Pancreas (tissue), 10 donors: ENCODE measurements at regions not wholly inside any gene's neighbourhood (a gene's known extent, or its start where the extent isn't known, plus 50 kb on each side); places are given as distances from the start of the nearest gene placed in this dataset.
A peak's percentile ranks its signal among the peaks of the same experiment; 100 is the strongest.
"Not testable (repeated sequence)": the region's sequence is repeated elsewhere in the genome, so short reads cannot be mapped to it uniquely, and the experiment has no call there.

Experiments used
- ATAC-seq, 4 donors: fragments of 200-7000 bp; cut with Tn5 transposase; one replicate each; pipeline versions ENCODE4 v1.8.0 to v1.9.1; 2020; ENCODE audit warnings: mild to moderate bottlenecking in 4 of 4, moderate library complexity in 4 of 4
- DNase-seq, 6 donors: peaks; one replicate each; pipeline ENCODE4 v3.0.0-alpha.2; 2020
- FAIRE-seq: peaks from 2 replicates; lab custom pipeline; 2012; peaks lifted over from hg19 to GRCh38; lab: Jason Lieb, UNC
- H3K27ac ChIP-seq, 4 donors: fragments of 200-600 bp; sonication (generic); 1 replicate in 3 of 4; 2 replicates in 1 of 4; pipeline versions ENCODE4 v1.5.0 to v1.8.0; 2020
- H3K27me3 ChIP-seq, 4 donors: fragments of 200-600 bp; one replicate each; pipeline ENCODE4 v1.8.0; 2021
- H3K36me3 ChIP-seq, 3 donors: fragments of 200-600 bp; sonication (generic) in 1 of 3; one replicate each; pipeline versions ENCODE4 v1.5.0 to v1.8.0; 2020 to 2021
- H3K4me1 ChIP-seq, 3 donors: fragments of 200-600 bp; one replicate each; pipeline ENCODE4 v1.8.0; 2021
- H3K4me3 ChIP-seq, 4 donors: fragments of 200-600 bp; sonication (generic) in 2 of 4; one replicate each; pipeline versions ENCODE4 v1.5.0 to v1.8.0; 2020 to 2021
- H3K9me3 ChIP-seq, 4 donors: fragments of 200-600 bp; one replicate each; pipeline ENCODE4 v1.8.0; 2021
- CTCF ChIP-seq, 4 donors: fragments of 200-600 bp; sonication (generic) in 3 of 4; IDR thresholded peaks; one replicate each; pipeline versions ENCODE4 v1.5.0 to v1.8.0; 2021; ENCODE audit warnings: antibody characterized with exemption in 4 of 4
- WGBS, 2 donors: extraction: QIAGEN DNeasy Blood & Tissue Kit; methylation state at CpG; one replicate each; pipeline ENCODE4 v1.1.7; 2013; 5-methylcytosine and 5-hydroxymethylcytosine counted together
- intact Hi-C, 3 donors: fragments of 100-400 bp; cut with DNase I; formaldehyde crosslinking; loops; one replicate each; pipeline versions ENCODE4 v1.11.1 to v1.14.2; 2022
- donor health status: healthy with polysubstance abuse.
- donor health status: DM: no; HTN: no; CAD: no; lungs with moderate emphysema.
- donor health status: DM: no; HTN: no; CAD: no.
- donor health status: control.
- donor health status: control.
- donor health status: Bipolar disorder and iron deficiency.
- donor health status: DM: yes; HTN: yes; CAD: no.
- donor health status: DM: no; HTN: no; CAD: no.
- donor health status: DM: no; HTN: no; CAD: no.
- donor health status: DM: yes; HTN: yes; CAD: no.

- no peak overlapping the region for H3K27ac ChIP-seq
- H3K9me3 ChIP-seq, result no peaks in the 10 kb centered on the region
- intact Hi-C loops, result no loop called here
- FAIRE-seq, result no peak
- TF ChIP-seq CTCF (IDR thresholded peaks at IDR 0.05), result no peak
- no peak for DNase-seq
- H3K36me3 ChIP-seq, result no peaks in the 10 kb centered on the region
- H3K4me3 ChIP-seq, result no peak overlapping the region
- ATAC-seq, result peak in 1 of 4 donors; percentile 40
- no peaks in the 10 kb centered on the region for H3K4me1 ChIP-seq
- no peaks in the 10 kb centered on the region for H3K27me3 ChIP-seq
- WGBS, 2 donors, result 89 to 90% methylated on average over 9 of the region's 9 CpGs
Measured at GRCh38 chr9:105116052-105116868, 128.2 kb upstream of the SLC44A1 start.

GRCh38 chr9:105117234-105117633, 127.2 kb upstream of the SLC44A1 start:
- Histone ChIP-seq H3K4me3 (no peak overlapping the region), H3K27ac (no peak overlapping the region), H3K9me3 (no peaks in the 10 kb centered on the region), H3K4me1 (no peaks in the 10 kb centered on the region), H3K27me3 (no peaks in the 10 kb centered on the region), H3K36me3 (no peaks in the 10 kb centered on the region)
- DNase-seq (no peak), FAIRE-seq (no peak), ATAC-seq (no peak)
- TF ChIP-seq CTCF (IDR thresholded peaks at IDR 0.05), result no peak
- intact Hi-C loops, result no loop called here
- 64 to 92% methylated on average over 2 of the region's 2 CpGs for WGBS, 2 donors

GRCh38 chr9:105118636-105119035, 125.8 kb upstream of the SLC44A1 start:
- no peak for ATAC-seq
- Histone ChIP-seq H3K4me3 (no peak overlapping the region), H3K9me3 (no peaks in the 10 kb centered on the region), H3K4me1 (no peaks in the 10 kb centered on the region), H3K36me3 (no peaks in the 10 kb centered on the region), H3K27ac (no peak overlapping the region), H3K27me3 (no peaks in the 10 kb centered on the region)
- WGBS, 2 donors, result 81 to 84% methylated on average over 5 of the region's 5 CpGs
- no peak for FAIRE-seq
- no peak for DNase-seq
- no peak for TF ChIP-seq CTCF (IDR thresholded peaks at IDR 0.05)
- intact Hi-C loops, result no loop called here

GRCh38 chr9:105119156-105119555, 125.3 kb upstream of the SLC44A1 start:
- no peak for DNase-seq
- intact Hi-C loops, result no loop called here
- WGBS, 2 donors, result 69 to 80% methylated on average over 6 of the region's 6 CpGs
- Histone ChIP-seq H3K4me3 (no peak overlapping the region), H3K27me3 (no peaks in the 10 kb centered on the region), H3K27ac (no peak overlapping the region), H3K36me3 (no peaks in the 10 kb centered on the region), H3K9me3 (no peaks in the 10 kb centered on the region), H3K4me1 (no peaks in the 10 kb centered on the region)
- ATAC-seq, result no peak
- TF ChIP-seq CTCF (IDR thresholded peaks at IDR 0.05), result no peak
- FAIRE-seq, result no peak

- ATAC-seq (no peak), FAIRE-seq (no peak), DNase-seq (no peak)
- TF ChIP-seq CTCF (IDR thresholded peaks at IDR 0.05), result no peak
- no peak overlapping the region for H3K27ac ChIP-seq
- H3K27me3 ChIP-seq, result no peaks in the 10 kb centered on the region
- no peak overlapping the region for H3K4me3 ChIP-seq
- intact Hi-C loops, result no loop called here
- WGBS, 2 donors, result 70 to 71% methylated on average over 3 of the region's 3 CpGs
- H3K36me3 ChIP-seq, result no peaks in the 10 kb centered on the region
- no peaks in the 10 kb centered on the region for H3K9me3 ChIP-seq
- H3K4me1 ChIP-seq, result no peaks in the 10 kb centered on the region
Measured at GRCh38 chr9:105121861-105122430, 122.5 kb upstream of the SLC44A1 start.

GRCh38 chr9:105124598-105124997, 119.9 kb upstream of the SLC44A1 start:
- H3K9me3 ChIP-seq, H3K27ac ChIP-seq, ATAC-seq, DNase-seq, intact Hi-C loops, FAIRE-seq, H3K36me3 ChIP-seq, H3K4me3 ChIP-seq, H3K27me3 ChIP-seq, H3K4me1 ChIP-seq: not testable (repeated sequence)
- WGBS, 2 donors, result 92 to 99% methylated on average over 5 of the region's 5 CpGs
